Stimulated activated CD4-positive, alpha-beta T cell treated with anti-CD3 and anti-CD28 coated beads, Interleukin-15, amount 100 ng/mL, for 1 hour (primary cell): ENCODE measurements at regions not wholly inside any gene's neighbourhood (a gene's known extent, or its start where the extent isn't known, plus 50 kb on each side); places are given as distances from the start of the nearest gene placed in this dataset.
"Not testable (repeated sequence)": the region's sequence is repeated elsewhere in the genome, so short reads cannot be mapped to it uniquely, and the experiment has no call there.

Experiments used
- DNase-seq, 2 donors: peaks; one replicate each; pipeline ENCODE4 v3.0.0-alpha.2; 2020; ENCODE audit warnings: low read depth in 1 of 2, low spot score in 1 of 2

GRCh38 chr7:69232445-69233376 lies 365.6 kb upstream of the AUTS2 start:
- no peak for DNase-seq

DNA sequence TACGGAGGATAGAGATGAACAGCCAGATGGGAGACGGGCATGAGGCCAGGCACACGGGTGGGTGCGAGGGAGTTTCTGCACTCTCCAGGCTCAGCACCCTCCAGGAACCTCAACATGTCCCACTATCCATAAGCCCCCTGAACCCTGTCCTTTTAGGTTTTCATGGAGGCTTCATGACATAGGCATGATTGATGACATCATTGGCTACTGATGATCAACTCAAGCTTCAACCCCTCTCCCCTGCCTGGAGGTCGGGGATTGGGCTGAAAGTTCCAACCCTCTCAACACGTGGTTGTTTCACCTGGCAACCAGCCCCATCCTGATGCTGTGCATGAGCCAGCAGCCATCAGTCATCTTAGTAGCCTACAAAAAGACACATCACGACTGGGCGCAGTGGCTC lies 360.7 kb upstream of the AUTS2 start:
- no peak for DNase-seq

- DNase-seq: no peak
These were observed 355.3 kb upstream of the AUTS2 start for GRCh38 chr7:69243016-69243415.

GRCh38 chr7:69244701-69245100 lies 353.6 kb upstream of the AUTS2 start:
- no peak for DNase-seq

- no peak for DNase-seq
These were observed 352.6 kb upstream of the AUTS2 start for GRCh38 chr7:69245646-69246045.

DNA sequence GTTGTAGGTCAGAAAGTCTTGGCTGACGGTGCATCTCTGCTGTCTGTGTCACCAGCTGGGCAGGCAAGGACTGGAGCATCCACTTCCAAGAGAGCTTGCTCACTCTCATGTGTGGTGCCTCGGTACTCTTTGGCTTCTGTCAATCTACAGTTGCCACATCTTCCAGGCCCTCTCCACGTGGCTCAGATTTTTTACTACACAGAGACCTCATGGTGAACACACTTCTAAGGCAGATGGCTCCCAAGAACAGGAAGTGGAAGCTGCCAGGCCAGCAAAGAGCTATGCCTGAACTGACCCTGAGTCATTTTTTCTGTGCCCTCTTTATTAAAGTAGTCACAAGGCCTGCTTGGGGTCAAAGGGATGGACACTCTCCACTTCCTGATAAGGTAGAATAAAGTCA lies 351.5 kb upstream of the AUTS2 start:
- DNase-seq: no peak

GRCh38 chr7:69248382-69248828 lies 349.9 kb upstream of the AUTS2 start:
- not testable (repeated sequence) for DNase-seq

DNA sequence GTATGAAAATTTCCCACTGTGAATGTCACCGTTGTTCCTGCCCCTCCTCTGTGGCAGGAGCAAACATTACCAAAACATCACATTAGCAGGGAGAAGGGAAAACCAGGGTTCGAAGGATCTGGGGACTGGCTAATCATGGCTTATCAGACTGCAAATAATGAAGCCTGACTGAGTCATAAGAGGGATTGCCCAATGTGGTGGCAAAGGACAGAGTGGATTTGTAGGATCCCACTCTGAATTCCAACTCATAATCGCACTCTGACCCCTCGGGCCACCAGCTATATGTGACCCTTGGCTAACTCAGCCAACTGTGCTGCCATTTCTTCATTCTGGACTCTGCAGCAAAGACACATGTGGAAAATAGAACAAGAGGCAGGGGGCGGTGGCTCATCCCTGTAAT lies 347.3 kb upstream of the AUTS2 start:
- DNase-seq: no peak

DNA sequence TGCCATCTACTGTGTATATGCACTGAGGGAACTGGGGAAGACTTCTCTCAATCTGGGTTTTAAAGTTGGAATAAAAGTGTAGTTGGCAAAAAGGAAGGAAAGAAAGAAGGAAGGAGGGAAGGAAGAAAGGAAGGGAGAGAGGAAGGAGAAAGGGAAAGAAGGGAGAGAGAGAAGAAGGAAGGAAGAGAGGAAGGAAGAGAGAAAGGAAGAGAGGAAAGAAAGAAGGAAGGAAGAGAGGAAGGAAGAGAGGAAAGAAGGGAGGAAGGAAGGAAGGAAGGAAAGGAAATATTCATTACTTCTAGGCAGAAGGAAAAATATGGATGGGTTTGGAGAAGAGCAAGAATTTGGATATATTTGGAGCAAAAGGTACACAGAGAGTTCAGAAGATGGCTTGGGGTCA lies 343.6 kb upstream of the AUTS2 start:
- DNase-seq: no peak

GRCh38 chr7:69256634-69257081 lies 341.6 kb upstream of the AUTS2 start:
- DNase-seq: no peak

GRCh38 chr7:69257592-69257991 lies 340.7 kb upstream of the AUTS2 start:
- DNase-seq: no peak

DNA sequence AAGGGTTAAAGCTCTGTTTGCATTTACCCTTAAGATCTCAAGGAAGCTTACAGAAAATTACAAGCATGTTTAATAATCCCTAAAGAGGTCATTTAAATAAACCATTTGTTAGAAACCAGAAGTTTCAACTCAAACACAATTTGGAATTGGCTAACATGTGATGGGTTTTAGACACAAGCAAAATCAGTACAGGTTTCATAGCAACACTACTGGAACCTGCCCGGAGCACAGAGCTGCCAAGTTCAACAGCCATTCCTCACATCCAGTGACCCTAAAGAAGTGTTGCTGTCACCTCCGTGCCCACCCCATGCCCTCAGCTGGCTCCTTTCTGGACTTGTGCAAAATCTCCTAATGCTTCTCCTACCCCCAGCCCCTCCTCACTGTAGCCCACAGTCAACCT lies 338.8 kb upstream of the AUTS2 start:
- DNase-seq: no peak

DNA sequence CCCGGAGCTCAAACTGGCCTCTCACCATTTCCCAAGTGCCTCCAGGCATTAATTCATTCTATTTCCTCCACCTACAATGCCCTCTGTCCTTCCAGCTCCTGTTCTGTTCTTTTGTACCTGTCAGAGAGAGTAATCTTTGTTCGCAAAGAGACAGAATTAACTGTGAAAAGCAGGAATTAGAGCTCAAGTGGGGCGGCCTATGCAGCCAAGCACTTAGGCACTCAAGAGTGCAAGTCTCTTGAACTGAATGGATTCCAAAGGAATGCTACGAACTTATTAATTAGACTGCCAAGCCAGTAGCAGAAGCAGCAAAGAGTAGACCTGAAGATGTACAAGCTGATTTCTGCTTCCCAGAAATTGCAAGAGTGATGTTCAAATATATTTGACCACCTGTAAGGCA lies 338.3 kb upstream of the AUTS2 start:
- no peak for DNase-seq

DNA sequence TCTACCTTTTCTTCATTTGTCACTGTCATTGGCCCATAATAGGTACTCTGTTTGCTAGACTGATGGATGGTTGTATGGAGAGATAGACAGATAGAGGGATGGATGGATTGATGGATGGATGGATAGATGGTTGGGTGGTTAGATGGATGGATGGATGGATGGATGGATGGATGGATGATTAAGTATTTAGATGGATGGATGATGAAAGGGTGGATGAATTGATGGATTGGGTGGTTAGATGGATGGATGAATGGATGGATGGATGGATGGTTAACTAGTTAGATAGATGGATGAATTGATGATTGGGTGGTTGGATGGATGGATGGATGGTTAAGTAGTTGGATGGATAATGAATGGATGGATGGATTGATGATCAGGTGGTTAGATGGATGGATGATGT lies 334.7 kb upstream of the AUTS2 start:
- DNase-seq: no peak

GRCh38 chr7:69269806-69270205 lies 328.5 kb upstream of the AUTS2 start:
- no peak for DNase-seq

GRCh38 chr7:69272101-69272500 lies 326.2 kb upstream of the AUTS2 start:
- DNase-seq: no peak

- DNase-seq: no peak
These were observed 322.1 kb upstream of the AUTS2 start for GRCh38 chr7:69276011-69276729.

GRCh38 chr7:69277366-69277765 lies 320.9 kb upstream of the AUTS2 start:
- DNase-seq: no peak

- no peak for DNase-seq
These were observed 315.3 kb upstream of the AUTS2 start for GRCh38 chr7:69282946-69283345.

- DNase-seq: no peak
These were observed 314.9 kb upstream of the AUTS2 start for GRCh38 chr7:69283421-69283820.

DNA sequence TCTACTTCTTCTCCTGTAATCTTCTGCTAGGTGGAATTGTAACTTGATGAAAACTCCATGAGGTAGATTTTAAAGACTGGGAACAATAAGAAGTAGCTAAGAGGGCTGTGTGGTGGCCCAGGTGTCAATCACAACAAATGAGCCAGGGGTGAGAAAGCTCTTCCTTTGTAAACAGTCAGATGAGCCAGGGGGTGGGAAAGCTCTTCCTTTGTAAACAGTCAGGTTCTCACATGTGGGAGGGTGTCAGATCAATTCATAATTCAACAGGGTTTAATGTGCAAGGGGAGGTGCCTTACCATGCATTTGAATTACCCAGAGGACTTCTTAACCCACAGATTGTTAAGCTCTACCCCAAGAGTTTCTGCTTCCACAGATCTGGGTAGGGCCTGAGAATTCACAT lies 312.4 kb upstream of the AUTS2 start:
- DNase-seq: no peak

DNA sequence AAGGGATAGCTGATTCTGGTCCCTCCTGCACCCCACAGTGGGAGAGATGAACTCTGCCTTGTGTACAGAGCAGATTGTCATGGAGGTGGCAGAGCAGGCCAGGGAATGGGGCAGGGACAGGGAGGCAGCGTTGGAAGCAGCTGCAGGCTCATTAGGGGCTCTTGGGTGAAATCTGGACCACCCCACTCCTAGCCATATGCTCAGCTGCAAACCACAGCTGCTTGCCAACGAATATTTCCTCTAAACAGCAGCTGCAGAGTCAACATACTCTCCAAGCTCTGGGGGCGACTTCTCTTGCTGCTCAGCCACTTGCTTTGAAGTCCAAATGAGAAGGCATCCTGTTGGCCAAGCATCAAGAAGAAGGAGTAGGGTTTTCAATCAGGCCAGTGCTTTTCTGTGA lies 302.3 kb upstream of the AUTS2 start:
- no peak for DNase-seq
